ENCODE measurements at regions not wholly inside any gene's neighbourhood (a gene's known extent, or its start where the extent isn't known, plus 50 kb on each side); places are given as distances from the start of the nearest gene placed in this dataset.

GRCh38 chr2:217615171-217615570 is 387.6 kb downstream of the TNS1 start:
- no peak overlapping the region for H3K4me2 ChIP-seq (ENCODE audit: low read length)
- H3K36me3 ChIP-seq (ENCODE audit: control insufficient read depth, low read length), result no peaks in the 10 kb centered on the region
- H3K9me3 ChIP-seq (ENCODE audit: control insufficient read depth, insufficient read depth, low read length), result no peaks in the 10 kb centered on the region
- H3K79me2 ChIP-seq (ENCODE audit: control insufficient read depth, low read length), result no peaks in the 10 kb centered on the region
- TF ChIP-seq EZH2phosphoT487 (IDR thresholded peaks at IDR 0.05; ENCODE audit: borderline replicate concordance, low read length), result no peak
- TF ChIP-seq, protein P1, sequence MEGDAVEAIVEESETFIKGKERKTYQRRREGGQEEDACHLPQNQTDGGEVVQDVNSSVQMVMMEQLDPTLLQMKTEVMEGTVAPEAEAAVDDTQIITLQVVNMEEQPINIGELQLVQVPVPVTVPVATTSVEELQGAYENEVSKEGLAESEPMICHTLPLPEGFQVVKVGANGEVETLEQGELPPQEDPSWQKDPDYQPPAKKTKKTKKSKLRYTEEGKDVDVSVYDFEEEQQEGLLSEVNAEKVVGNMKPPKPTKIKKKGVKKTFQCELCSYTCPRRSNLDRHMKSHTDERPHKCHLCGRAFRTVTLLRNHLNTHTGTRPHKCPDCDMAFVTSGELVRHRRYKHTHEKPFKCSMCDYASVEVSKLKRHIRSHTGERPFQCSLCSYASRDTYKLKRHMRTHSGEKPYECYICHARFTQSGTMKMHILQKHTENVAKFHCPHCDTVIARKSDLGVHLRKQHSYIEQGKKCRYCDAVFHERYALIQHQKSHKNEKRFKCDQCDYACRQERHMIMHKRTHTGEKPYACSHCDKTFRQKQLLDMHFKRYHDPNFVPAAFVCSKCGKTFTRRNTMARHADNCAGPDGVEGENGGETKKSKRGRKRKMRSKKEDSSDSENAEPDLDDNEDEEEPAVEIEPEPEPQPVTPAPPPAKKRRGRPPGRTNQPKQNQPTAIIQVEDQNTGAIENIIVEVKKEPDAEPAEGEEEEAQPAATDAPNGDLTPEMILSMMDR (IDR thresholded peaks at IDR 0.05; ENCODE audit: low read depth, low read length, poor library complexity, severe bottlenecking), result no peak
- no peaks in the 10 kb centered on the region for H4K20me1 ChIP-seq (ENCODE audit: control insufficient read depth, insufficient read depth, low read depth, low read length)
- no peaks in the 10 kb centered on the region for H3K9me2 ChIP-seq (replicated peaks; ENCODE audit: control insufficient read depth, low read length)
- H3F3A ChIP-seq (ENCODE audit: control insufficient read depth, insufficient read depth), result no peaks in the 10 kb centered on the region
- no peak overlapping the region for H3K4me3 ChIP-seq (ENCODE audit: low read length)
- H3K27ac ChIP-seq (ENCODE audit: low read depth, low read length), result no peak overlapping the region
- no peaks in the 10 kb centered on the region for H3K4me1 ChIP-seq (ENCODE audit: control insufficient read depth, low read length)
- peaks cover 20% of the 10 kb centered on the region for H3K27me3 ChIP-seq (ENCODE audit: control insufficient read depth, low read length)

GRCh38 chr2:217614498-217614897 is 388.3 kb downstream of the TNS1 start:
- Histone ChIP-seq H3K79me2 (ENCODE audit: control insufficient read depth, low read length) (no peaks in the 10 kb centered on the region), H3F3A (ENCODE audit: control insufficient read depth, insufficient read depth) (no peaks in the 10 kb centered on the region), H3K4me3 (ENCODE audit: low read length) (no peak overlapping the region), H3K9me2 (replicated peaks; ENCODE audit: control insufficient read depth, low read length) (no peaks in the 10 kb centered on the region), H3K36me3 (ENCODE audit: control insufficient read depth, low read length) (no peaks in the 10 kb centered on the region), H3K27me3 (ENCODE audit: control insufficient read depth, low read length) (peaks cover 13% of the 10 kb centered on the region), H3K4me2 (ENCODE audit: low read length) (no peak overlapping the region), H3K4me1 (ENCODE audit: control insufficient read depth, low read length) (no peaks in the 10 kb centered on the region), H4K20me1 (ENCODE audit: control insufficient read depth, insufficient read depth, low read depth, low read length) (no peaks in the 10 kb centered on the region), H3K9me3 (ENCODE audit: control insufficient read depth, insufficient read depth, low read length) (no peaks in the 10 kb centered on the region), H3K27ac (ENCODE audit: low read depth, low read length) (no peak overlapping the region)
- TF ChIP-seq EZH2phosphoT487 (IDR thresholded peaks at IDR 0.05; ENCODE audit: borderline replicate concordance, low read length), result no peak
- TF ChIP-seq, protein P1 (IDR thresholded peaks at IDR 0.05; ENCODE audit: low read depth, low read length, poor library complexity, severe bottlenecking), result no peak

DNA sequence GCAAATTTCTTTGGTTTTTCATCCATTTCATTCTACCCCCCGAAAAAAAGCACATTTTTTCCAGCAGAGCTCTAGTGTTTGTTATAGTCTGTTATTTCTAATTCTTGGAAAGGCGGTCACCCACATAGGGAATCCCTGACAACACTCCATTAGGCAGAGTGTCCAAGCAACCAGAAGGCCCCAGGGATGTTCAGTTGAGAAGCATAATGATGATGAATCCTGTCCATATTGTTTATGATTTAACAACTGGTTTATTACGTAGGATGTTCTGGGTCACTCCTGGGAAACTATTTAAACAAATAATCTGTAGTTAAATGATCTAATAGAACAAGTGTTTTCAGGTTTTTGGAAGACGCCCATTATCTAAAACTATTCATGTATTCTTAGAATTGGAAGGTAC is 388.7 kb downstream of the TNS1 start:
- Histone ChIP-seq H3K9me3 (ENCODE audit: control insufficient read depth, insufficient read depth, low read length) (no peaks in the 10 kb centered on the region), H4K20me1 (ENCODE audit: control insufficient read depth, insufficient read depth, low read depth, low read length) (no peaks in the 10 kb centered on the region), H3F3A (ENCODE audit: control insufficient read depth, insufficient read depth) (no peaks in the 10 kb centered on the region), H3K27me3 (ENCODE audit: control insufficient read depth, low read length) (peaks cover 10% of the 10 kb centered on the region), H3K27ac (ENCODE audit: low read depth, low read length) (no peak overlapping the region), H3K4me1 (ENCODE audit: control insufficient read depth, low read length) (no peaks in the 10 kb centered on the region), H3K9me2 (replicated peaks; ENCODE audit: control insufficient read depth, low read length) (no peaks in the 10 kb centered on the region), H3K79me2 (ENCODE audit: control insufficient read depth, low read length) (no peaks in the 10 kb centered on the region), H3K36me3 (ENCODE audit: control insufficient read depth, low read length) (no peaks in the 10 kb centered on the region), H3K4me3 (ENCODE audit: low read length) (no peak overlapping the region), H3K4me2 (ENCODE audit: low read length) (no peak overlapping the region)
- TF ChIP-seq, protein P1 (IDR thresholded peaks at IDR 0.05; ENCODE audit: low read depth, low read length, poor library complexity, severe bottlenecking), result no peak
- no peak for TF ChIP-seq EZH2phosphoT487 (IDR thresholded peaks at IDR 0.05; ENCODE audit: borderline replicate concordance, low read length)

DNA sequence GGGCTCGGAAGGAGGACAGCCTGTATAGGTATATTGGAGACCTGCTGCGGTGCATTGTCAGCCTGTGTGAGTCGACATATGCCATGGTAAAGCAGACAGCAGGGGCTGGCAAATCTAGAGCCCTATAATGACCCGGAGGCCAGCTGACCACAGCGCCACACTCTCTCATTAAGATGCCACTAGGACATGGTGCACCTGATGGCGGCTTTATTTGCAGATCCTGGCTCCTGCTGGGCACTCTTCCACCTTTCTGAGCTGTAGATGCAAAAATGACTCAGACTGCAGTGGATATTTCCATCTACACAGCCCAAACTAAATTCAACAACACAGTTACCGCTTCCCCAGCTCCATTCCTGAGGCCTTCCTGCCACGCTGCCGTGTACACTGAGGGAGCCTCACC is 389.9 kb downstream of the TNS1 start:
- H3K27ac ChIP-seq (ENCODE audit: low read depth, low read length), result no peak overlapping the region
- no peaks in the 10 kb centered on the region for H3F3A ChIP-seq (ENCODE audit: control insufficient read depth, insufficient read depth)
- no peaks in the 10 kb centered on the region for H3K9me2 ChIP-seq (replicated peaks; ENCODE audit: control insufficient read depth, low read length)
- no peaks in the 10 kb centered on the region for H3K4me1 ChIP-seq (ENCODE audit: control insufficient read depth, low read length)
- no peaks in the 10 kb centered on the region for H4K20me1 ChIP-seq (ENCODE audit: control insufficient read depth, insufficient read depth, low read depth, low read length)
- no peak overlapping the region for H3K4me3 ChIP-seq (ENCODE audit: low read length)
- no peaks in the 10 kb centered on the region for H3K79me2 ChIP-seq (ENCODE audit: control insufficient read depth, low read length)
- H3K4me2 ChIP-seq (ENCODE audit: low read length), result no peak overlapping the region
- peaks cover 10% of the 10 kb centered on the region for H3K27me3 ChIP-seq (ENCODE audit: control insufficient read depth, low read length)
- no peaks in the 10 kb centered on the region for H3K9me3 ChIP-seq (ENCODE audit: control insufficient read depth, insufficient read depth, low read length)
- TF ChIP-seq, protein P1 (IDR thresholded peaks at IDR 0.05; ENCODE audit: low read depth, low read length, poor library complexity, severe bottlenecking), result no peak
- no peak for TF ChIP-seq EZH2phosphoT487 (IDR thresholded peaks at IDR 0.05; ENCODE audit: borderline replicate concordance, low read length)
- no peaks in the 10 kb centered on the region for H3K36me3 ChIP-seq (ENCODE audit: control insufficient read depth, low read length)

All from DOHH2 (cell line).